ENCODE measurements at regions not wholly inside any gene's neighbourhood (a gene's known extent, or its start where the extent isn't known, plus 50 kb on each side); places are given as distances from the start of the nearest gene placed in this dataset.

DNA sequence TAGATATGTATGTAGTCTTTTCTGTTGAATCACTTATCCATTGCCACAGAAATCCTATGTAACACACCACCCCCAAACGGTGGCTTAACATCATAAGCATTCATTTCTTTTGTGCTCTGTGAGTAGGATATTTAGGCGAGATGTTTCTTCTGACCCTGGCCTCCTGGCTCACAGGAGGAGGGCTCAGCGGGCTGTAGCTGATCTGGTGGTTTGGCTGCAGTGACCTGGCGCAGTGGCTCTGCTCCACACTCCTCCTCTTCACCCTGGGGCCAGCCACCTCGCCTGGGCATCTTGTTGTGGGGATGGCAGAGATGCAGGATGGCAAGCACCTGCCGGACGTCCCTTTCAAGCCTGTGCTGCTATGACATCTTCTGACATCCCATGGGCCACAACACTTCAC, 147.1 kb upstream of the IRS2 start:
- no peak for DNase-seq

GRCh38 chr13:109924376-109924775, 138.0 kb upstream of the IRS2 start:
- no peak for DNase-seq

DNA sequence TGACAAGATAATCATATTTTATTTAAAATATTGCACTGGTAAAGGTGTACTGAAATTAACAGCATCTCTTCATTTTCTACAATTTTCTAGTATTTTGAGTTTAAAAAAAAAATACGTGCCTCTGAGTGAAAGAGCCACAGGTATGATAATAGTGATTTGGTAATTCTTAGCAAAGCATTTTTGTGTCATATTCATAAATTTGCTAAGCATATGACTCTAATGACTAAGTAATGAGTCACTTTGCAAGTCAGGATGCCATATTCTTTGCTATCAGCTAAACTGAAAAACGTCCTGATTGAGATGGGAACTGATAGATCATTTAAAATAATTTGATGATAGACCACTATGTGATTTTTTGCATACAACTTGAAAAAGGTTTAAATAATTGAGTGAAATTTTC, 136.1 kb upstream of the IRS2 start:
- DNase-seq = no peak

DNA sequence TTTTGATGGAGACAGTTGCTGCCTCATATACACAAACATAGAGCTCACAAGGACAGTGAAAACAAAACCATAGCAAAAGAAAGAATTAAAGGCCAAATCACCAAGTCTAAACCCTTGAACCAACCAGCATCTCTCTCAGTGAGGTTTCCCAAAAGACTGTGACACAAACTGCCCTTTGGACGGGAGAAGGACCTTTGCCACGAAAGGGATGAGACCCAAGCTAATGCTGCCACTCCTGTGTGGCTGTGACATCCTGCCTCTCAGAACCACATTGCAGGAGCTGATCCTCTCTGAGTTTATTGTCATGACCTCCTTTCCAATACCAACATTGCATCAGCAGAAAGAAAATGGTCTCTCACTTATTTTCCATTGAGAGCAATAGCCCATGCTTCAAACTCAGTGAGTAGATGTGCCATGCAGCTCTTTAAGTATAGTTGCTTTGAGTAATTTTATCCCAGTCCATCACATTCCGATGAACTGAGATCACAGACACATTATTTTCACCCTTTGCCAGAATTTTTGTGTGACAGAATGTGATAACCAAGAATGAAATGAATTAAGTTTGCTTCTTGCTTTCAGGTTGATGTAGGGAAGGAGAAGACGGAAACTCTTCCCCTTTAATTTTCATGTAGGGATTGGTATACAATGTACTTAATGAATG, 133.5 kb upstream of the IRS2 start:
- DNase-seq = no peak

DNA sequence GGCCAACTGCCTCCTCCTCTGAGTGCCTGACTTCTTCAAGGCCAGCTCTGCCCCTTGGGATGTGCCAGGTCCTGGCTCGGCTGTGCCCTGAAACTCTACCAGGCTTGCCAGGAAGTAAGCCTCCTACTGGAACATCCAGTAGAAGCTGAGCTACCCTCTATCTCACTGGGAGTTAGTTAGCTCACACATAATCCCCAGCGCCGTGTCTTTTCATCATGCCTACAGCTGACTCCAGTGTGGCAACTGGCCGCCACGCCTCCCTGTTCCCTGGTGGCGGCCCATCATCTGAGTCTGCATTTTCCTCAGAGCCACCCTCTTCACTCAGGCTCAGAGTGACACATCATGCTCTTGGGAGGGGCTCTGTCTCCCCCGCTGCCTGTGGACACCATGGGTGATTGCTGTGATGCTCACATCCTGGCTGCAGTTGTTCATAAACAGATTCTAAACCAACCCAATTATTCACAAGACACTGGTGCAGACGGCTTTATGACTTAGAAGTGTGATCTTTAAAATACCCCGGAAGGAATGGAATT, 131.9 kb upstream of the IRS2 start:
- DNase-seq = no peak

DNA sequence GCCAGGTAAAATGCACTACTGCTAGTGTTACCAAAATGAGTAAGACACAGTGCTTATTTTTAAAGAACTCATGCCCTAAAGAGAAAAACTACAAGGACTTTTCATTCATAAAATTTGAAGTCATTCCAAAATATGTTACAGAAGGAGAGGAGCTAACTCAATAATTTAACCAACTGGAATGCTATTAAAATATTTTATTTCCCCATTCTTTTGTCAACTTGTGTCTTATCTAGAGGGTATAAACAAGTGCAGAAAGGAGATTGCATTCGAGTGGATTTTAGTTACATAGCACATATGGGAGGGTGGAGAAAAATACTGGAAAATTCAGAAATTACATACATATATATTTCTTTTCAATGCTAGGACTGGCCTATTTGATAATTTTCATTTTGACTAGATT, 131.0 kb upstream of the IRS2 start:
- DNase-seq = no peak

DNA sequence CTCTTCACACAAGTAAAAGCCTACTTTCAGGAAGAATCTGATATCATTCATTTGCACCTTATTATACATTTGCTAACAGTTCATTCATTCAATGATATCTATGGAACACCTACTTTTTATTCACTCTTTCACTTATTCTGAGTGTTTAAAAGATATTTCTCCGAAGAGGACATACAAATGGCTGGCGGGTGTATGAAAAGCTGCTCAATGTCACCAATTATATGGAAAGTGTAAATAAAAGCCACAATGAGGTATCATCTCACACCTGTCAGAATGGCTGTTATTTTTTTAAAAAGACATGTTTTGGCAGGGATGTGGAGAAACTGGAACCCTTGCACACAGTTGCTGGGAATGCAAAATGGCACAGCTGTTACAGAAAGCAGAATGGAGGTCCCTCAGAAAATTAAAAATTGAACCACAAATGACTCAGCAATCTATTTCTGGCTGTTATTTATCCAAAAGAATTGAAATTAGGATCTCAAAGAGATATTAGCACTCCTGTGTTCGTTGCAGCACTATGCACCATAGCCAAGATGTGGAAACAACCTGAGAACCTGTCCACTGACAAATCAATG, 127.6 kb upstream of the IRS2 start:
- peak; percentile 69 for DNase-seq

DNA sequence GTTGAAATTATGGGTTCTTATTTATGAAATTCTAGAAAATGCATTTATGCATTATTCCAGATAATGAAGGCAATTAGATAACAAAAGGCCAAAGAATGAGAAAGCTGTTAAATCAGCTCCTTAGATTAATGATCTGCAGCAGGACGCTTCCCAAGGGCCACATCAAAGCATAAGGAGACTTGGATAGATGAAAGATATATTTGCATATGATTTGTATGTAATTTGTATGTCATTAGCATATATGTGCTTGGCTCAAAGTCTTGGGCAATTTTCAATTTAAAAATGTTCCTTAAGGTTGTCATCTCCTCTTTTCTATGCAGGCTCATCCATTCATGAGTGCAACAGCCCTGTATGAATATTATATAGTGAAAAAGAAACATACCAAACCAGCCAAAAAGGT, 126.8 kb upstream of the IRS2 start:
- no peak for DNase-seq

DNA sequence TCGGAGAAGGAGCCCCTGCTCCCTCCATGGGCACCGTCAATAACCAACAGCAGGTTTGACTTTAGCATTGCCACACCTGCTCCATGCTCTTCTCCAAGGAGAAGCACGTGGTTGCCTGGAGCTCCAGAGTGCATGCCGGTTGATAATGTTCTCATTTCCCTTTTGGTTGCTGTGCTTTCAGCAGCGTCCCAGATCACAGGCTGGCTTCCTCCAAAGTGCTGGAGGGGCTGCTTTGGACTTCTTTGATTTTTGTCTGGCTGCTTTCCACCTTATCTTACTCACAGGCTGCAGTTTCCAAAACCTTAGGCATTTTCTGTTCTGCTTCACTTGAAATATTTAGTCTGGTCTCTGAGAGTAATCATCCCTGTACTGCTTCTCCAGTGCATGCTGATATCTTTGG, 123.8 kb upstream of the IRS2 start:
- DNase-seq = no peak

- DNase-seq = no peak
These were observed 120.6 kb upstream of the IRS2 start for GRCh38 chr13:109906976-109907375.

DNA sequence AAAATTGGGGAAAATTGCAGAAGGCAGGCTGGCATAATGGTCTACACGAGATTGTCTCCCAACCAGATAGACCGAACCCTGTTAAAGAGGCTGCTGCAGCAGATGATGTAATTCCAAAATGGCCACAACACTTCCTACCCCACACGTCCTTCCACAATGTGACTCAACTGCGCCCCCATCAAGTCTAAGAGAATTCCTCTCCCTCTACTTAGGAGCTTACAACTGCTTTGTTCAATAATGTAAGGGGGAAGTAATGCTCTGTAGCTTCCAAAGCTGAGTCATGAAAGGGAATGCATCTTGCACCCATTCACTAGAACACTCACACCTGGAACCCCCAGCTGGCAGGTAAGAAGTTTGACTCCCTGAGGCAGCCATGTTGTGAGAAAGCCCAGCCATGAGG, 117.8 kb upstream of the IRS2 start:
- no peak for DNase-seq

GRCh38 chr13:109900741-109901140, 114.4 kb upstream of the IRS2 start:
- no peak for DNase-seq

DNA sequence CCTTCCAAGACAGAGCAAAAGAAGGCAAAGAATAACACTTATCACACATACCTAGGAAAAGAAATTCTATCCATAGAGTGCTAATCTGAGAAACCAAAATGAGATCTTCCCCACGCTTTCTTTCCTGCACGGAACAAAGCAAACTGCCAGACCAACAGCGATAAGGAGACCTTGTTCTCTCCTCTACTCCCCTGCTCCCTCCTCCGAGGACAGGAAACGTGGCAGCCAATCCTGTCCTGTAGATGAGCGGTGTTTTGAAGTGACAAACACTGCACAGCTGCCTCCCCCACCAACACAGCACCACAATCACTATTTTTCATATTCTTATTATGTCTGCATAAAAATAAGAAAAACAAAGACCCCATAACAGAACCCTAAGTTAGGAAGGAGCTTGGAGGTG, 113.9 kb upstream of the IRS2 start:
- no peak for DNase-seq

DNA sequence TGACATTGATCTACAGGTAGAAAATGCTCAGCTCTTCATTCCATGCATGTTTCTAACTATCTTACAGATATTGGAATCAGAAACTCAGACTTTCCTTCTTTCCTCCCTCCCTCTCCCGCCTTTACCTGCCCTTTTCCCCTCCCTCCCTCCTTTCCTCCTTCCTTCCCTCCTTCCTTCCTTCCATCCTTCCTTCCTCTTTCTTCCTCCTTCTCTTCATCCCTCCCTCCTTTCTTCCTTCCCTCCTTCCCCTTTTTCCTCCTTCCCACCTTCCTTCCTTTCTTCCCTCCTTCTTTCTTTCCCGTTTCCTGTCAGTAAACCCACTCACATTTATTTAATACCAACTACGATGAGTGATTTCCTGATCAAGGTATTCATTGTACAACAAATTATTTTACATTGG, 113.4 kb upstream of the IRS2 start:
- DNase-seq = no peak

DNA sequence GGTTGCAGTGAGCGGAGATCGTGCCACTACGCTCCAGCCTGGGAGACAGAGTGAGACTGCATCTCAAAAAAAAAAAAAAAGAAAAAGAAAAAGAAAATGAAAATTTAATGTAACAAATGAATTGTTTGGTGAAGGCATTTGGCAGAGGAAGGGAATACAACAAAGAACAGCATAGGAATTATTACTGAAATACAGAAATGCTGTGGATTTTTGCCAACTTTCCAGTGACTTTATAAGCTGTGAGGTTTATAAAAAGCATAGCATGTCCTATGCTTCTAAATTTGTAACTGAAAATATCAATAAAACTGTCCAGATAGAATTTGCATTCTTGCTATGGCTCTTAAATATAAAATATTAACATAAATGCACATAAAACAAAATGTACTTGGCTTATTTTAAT, 112.9 kb upstream of the IRS2 start:
- DNase-seq = no peak

GRCh38 chr13:109897988-109898624, 111.7 kb upstream of the IRS2 start:
- no peak for DNase-seq

DNA sequence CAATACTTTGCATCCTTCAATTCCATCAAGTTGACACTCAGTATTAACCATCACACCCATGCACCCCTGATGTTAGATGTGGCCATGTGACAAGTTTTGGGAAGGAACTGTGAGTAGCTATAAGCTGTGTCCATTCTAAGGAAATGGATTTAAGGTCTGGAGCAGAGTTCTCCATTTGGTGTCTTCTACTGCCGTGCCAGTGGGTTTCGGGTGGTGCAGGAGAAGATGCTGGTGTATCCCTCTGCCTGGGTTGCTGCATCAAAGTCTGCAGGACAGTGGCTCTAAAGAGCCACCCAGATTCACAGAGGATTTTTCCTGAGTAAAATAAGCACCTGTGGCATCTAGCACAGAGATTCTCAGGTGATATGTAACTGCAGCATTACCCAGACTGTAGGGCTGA, 105.7 kb upstream of the IRS2 start:
- no peak for DNase-seq

DNA sequence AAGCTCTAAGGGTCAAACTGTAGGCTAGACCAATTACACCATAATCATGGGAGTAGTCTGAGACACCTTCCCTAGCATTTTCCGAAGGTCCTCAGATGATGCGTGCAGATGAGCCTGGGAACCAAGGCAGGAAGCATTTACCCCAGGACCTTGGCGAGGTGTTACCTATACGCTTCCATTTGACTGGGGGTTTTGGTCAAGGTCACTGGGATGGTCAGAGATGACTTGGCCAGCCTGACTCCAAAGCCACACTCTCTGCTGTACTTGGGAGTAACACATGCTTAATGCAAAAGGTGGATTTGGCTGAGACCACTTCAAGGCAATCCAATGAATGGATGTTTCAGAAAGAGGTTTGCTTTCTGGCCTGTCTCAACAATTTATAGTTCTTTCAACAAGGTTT, 98.9 kb upstream of the IRS2 start:
- no peak for DNase-seq

- DNase-seq = no peak
These were observed 98.1 kb upstream of the IRS2 start for GRCh38 chr13:109884462-109884861.

GRCh38 chr13:109883181-109884180, 97.1 kb upstream of the IRS2 start:
- DNase-seq = no peak

DNA sequence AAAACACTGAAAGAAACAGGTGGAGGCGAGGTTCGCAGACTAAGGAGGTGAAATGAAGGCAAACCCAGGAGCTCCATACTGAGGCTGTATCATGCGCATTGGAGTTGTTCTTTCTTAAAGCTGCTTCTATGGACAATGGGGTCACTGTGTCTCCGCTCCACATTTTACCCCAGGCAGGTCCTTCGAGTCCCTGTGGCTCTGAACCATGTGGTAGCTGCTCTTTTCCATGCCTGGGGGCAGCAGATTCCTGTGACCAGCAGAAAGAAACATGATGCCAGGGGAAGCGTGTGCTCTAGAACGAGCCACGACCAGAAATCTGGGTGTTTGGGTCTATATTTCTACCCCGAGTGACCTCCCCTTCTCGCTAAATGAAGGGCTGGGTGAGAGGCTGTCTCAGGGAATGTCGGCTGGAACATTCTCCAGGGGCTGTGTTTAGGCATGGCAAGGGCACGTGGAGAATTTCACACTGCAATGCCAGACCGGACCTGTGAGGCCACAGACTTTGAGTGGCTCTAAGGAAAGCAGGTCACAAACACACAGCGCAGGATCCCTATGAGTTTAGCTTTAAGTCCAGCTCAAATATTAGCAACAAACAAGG, 95.7 kb upstream of the IRS2 start:
- DNase-seq = no peak

DNA sequence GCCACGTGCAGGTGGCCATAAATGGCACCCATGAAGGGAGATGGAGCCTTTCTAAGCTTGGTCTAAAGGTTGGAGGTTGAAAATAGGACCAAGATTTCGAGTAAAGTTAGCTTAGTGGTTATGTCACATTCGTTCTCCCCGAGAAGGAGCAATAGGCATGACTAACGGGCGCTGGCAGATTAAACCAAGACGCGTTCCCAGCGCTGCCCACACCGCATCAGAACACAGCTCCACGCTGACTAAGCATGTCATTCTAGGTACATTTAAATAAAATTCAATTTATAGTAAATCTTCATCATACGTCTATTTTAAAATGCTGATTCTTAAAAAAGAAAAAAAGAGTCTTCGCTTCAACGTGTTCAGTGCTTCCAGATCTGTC, 95.0 kb upstream of the IRS2 start:
- DNase-seq = no peak

Measured in NCI-H748 treated with DMSO at 0.1 percent for 48 hours (cell line).